ENCODE measurements at regions not wholly inside any gene's neighbourhood (a gene's known extent, or its start where the extent isn't known, plus 50 kb on each side); places are given as distances from the start of the nearest gene placed in this dataset.

DNA sequence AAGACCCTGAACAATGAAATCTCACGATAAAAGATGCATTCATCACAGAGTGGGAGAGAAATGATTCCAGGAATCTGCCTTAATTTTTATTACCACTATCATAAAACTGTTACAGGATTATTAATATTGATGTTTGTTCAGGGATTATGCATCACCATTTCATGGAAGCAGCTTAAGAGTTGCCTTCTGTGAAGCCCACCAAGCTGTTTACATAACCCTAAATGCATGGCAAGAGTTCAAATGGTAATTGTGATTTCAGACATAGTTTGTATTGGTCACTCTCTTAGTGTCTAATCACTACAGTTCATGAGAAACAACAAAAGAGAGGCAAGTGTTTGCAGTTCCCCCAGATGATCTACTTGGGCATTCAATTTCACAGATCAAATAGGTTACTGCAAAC lies 527.7 kb downstream of the RPS29 start:
- Histone ChIP-seq H3K9me3 (ENCODE audit: control insufficient read depth, insufficient read depth, low read length) (peaks cover 3% of the 10 kb centered on the region; the same call in 1 of the 2 replicates), H3K27ac (ENCODE audit: low read depth, low read length) (no peak overlapping the region), H3K4me3 (ENCODE audit: low read depth, low read length) (no peak overlapping the region), H3K27me3 (ENCODE audit: control insufficient read depth, insufficient read depth, low read length) (no peaks in the 10 kb centered on the region)
- DNase-seq (ENCODE audit: low read depth, low spot score): no peak
- TF ChIP-seq, protein P1, sequence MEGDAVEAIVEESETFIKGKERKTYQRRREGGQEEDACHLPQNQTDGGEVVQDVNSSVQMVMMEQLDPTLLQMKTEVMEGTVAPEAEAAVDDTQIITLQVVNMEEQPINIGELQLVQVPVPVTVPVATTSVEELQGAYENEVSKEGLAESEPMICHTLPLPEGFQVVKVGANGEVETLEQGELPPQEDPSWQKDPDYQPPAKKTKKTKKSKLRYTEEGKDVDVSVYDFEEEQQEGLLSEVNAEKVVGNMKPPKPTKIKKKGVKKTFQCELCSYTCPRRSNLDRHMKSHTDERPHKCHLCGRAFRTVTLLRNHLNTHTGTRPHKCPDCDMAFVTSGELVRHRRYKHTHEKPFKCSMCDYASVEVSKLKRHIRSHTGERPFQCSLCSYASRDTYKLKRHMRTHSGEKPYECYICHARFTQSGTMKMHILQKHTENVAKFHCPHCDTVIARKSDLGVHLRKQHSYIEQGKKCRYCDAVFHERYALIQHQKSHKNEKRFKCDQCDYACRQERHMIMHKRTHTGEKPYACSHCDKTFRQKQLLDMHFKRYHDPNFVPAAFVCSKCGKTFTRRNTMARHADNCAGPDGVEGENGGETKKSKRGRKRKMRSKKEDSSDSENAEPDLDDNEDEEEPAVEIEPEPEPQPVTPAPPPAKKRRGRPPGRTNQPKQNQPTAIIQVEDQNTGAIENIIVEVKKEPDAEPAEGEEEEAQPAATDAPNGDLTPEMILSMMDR (IDR thresholded peaks at IDR 0.05; ENCODE audit: low read depth, low read length): no peak
- POLR2A ChIA-PET: no interaction called here
- CTCF ChIA-PET: no interaction called here

DNA sequence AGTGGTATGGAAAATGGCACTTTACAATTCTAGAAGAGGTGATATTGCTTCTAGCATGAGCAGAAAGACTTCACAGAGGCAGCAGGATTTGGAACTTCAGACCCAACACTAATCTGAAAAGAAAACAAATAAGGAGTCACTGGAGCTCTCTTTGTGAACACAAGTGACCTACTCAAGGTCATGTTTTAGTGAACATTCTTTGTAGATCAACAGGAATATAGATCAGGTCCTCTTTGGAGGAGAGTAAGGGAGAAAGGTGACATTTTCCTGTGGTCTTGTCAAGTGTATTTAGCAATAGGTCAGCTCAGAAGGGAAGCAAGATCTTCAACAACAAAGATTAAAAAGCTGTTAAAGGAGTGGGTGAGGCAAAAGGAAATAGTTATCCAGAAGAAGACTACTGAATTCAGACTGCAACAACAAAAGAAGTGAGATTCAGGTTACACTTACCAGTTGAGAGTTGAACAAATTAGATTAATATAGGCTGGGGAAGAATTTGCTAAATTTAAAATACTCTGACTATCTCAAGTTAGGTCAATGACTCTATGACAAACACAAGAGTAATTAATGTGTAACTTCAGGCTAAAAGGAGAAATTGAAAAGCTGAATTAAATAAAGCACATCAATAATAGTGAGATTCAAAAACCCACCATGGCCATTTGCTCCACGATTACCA lies 528.2 kb downstream of the RPS29 start:
- H3K9me3 ChIP-seq (ENCODE audit: control insufficient read depth, insufficient read depth, low read length): peaks cover 3% of the 10 kb centered on the region; the same call in 1 of the 2 replicates
- no peak overlapping the region for H3K4me3 ChIP-seq (ENCODE audit: low read depth, low read length)
- TF ChIP-seq, protein P1 (IDR thresholded peaks at IDR 0.05; ENCODE audit: low read depth, low read length): no peak
- H3K27ac ChIP-seq (ENCODE audit: low read depth, low read length): no peak overlapping the region
- no peaks in the 10 kb centered on the region for H3K27me3 ChIP-seq (ENCODE audit: control insufficient read depth, insufficient read depth, low read length)
- POLR2A ChIA-PET: no interaction called here
- DNase-seq (ENCODE audit: low read depth, low spot score): no peak
- CTCF ChIA-PET: no interaction called here

DNA sequence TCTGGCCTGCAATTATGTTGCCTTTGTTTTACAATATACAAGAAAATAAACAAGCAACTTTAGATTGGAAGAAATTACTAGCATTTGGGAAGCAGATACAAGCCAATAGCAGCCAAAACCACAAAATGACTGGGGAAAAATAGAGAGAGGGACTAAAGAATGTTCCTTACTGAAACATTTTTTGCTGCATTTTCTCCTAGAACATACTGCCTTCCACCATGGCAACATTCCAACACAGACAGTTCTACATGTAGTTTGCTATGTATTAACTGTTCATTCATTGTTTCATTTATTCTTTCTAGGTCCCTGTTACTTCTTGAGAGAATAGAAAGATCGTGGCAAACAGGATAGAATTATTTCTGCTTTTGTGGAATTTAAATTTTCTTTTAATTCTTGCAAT lies 530.2 kb downstream of the RPS29 start:
- peaks cover 8% of the 10 kb centered on the region for H3K9me3 ChIP-seq (ENCODE audit: control insufficient read depth, insufficient read depth, low read length)
- no peaks in the 10 kb centered on the region for H3K27me3 ChIP-seq (ENCODE audit: control insufficient read depth, insufficient read depth, low read length)
- CTCF ChIA-PET: no interaction called here
- no peak overlapping the region for H3K27ac ChIP-seq (ENCODE audit: low read depth, low read length)
- no peak overlapping the region for H3K4me3 ChIP-seq (ENCODE audit: low read depth, low read length)
- TF ChIP-seq, protein P1 (IDR thresholded peaks at IDR 0.05; ENCODE audit: low read depth, low read length): no peak
- no peak for DNase-seq (ENCODE audit: low read depth, low spot score)
- POLR2A ChIA-PET: no interaction called here

- Histone ChIP-seq H3K9me3 (ENCODE audit: control insufficient read depth, insufficient read depth, low read length) (peaks cover 15% of the 10 kb centered on the region), H3K27ac (ENCODE audit: low read depth, low read length) (no peak overlapping the region), H3K4me3 (ENCODE audit: low read depth, low read length) (no peak overlapping the region), H3K27me3 (ENCODE audit: control insufficient read depth, insufficient read depth, low read length) (no peaks in the 10 kb centered on the region)
- CTCF ChIA-PET: no interaction called here
- TF ChIP-seq, protein P1 (IDR thresholded peaks at IDR 0.05; ENCODE audit: low read depth, low read length): no peak
- POLR2A ChIA-PET: no interaction called here
- no peak for DNase-seq (ENCODE audit: low read depth, low spot score)
These were observed 533.7 kb downstream of the RPS29 start for GRCh38 chr14:49052521-49052920.

- H3K4me3 ChIP-seq (ENCODE audit: low read depth, low read length): no peak overlapping the region
- DNase-seq (ENCODE audit: low read depth, low spot score): no peak
- TF ChIP-seq, protein P1 (IDR thresholded peaks at IDR 0.05; ENCODE audit: low read depth, low read length): no peak
- ChIA-PET CTCF (no interaction called here), POLR2A (no interaction called here)
- H3K27ac ChIP-seq (ENCODE audit: low read depth, low read length): no peak overlapping the region
- peaks cover 15% of the 10 kb centered on the region for H3K9me3 ChIP-seq (ENCODE audit: control insufficient read depth, insufficient read depth, low read length)
- H3K27me3 ChIP-seq (ENCODE audit: control insufficient read depth, insufficient read depth, low read length): no peaks in the 10 kb centered on the region
These were observed 534.7 kb downstream of the RPS29 start for GRCh38 chr14:49051328-49052060.

Data from AG04450 (cell line).